Small intestine (tissue), 7 donors: ENCODE measurements at regions not wholly inside any gene's neighbourhood (a gene's known extent, or its start where the extent isn't known, plus 50 kb on each side); places are given as distances from the start of the nearest gene placed in this dataset.

Source experiments
- DNase-seq, 2 donors: peaks; one replicate each; pipeline versions ENCODE4 v3.0.0 to v3.0.0-alpha.2; 2013
- FAIRE-seq: peaks from 2 replicates; lab custom pipeline; 2012; peaks lifted over from hg19 to GRCh38; lab: Jason Lieb, UNC
- H3K27ac ChIP-seq, 3 donors: one replicate each; pipeline ENCODE4 v1.5.1; 2013; ENCODE audit warnings: low read length in 2 of 3, mild to moderate bottlenecking in 2 of 3, control low read depth in 1 of 3, inconsistent platforms in 1 of 3, low read depth in 1 of 3, moderate library complexity in 1 of 3
- H3K27me3 ChIP-seq, 3 donors: one replicate each; pipeline ENCODE4 v1.6.1; 2013; ENCODE audit warnings: low read length in 3 of 3, inconsistent platforms in 1 of 3; ENCODE audit not compliant: control insufficient read depth in 3 of 3, insufficient read depth in 3 of 3
- H3K36me3 ChIP-seq, 3 donors: one replicate each; pipeline ENCODE4 v1.6.1; 2013; ENCODE audit warnings: low read length in 3 of 3, inconsistent platforms in 1 of 3, low read depth in 1 of 3, mild to moderate bottlenecking in 1 of 3, moderate library complexity in 1 of 3; ENCODE audit not compliant: control insufficient read depth in 3 of 3, insufficient read depth in 2 of 3
- H3K4me1 ChIP-seq, 3 donors: one replicate each; pipeline ENCODE4 v1.6.1; 2013; ENCODE audit warnings: low read length in 2 of 3, inconsistent platforms in 1 of 3, low read depth in 1 of 3, mild to moderate bottlenecking in 1 of 3, moderate library complexity in 1 of 3; ENCODE audit not compliant: control insufficient read depth in 3 of 3, insufficient read depth in 2 of 3
- H3K4me3 ChIP-seq, 3 donors: one replicate each; pipeline ENCODE4 v1.5.1; 2013; ENCODE audit warnings: low read length in 3 of 3, control low read depth in 1 of 3, inconsistent platforms in 1 of 3, low read depth in 1 of 3, mild to moderate bottlenecking in 1 of 3, moderate library complexity in 1 of 3
- H3K9me3 ChIP-seq, 2 donors: one replicate each; pipeline ENCODE4 v1.6.1; 2013; ENCODE audit warnings: low read depth in 1 of 2, low read length in 1 of 2; ENCODE audit not compliant: control insufficient read depth in 2 of 2, insufficient read depth in 1 of 2
- WGBS, 3 donors: extraction: QIAGEN DNeasy Blood & Tissue Kit; methylation state at CpG; one replicate each; pipeline ENCODE4 v1.1.7; 2013; 5-methylcytosine and 5-hydroxymethylcytosine counted together
- donor health status: healthy with polysubstance abuse.
- donor health status: control.
- donor health status: control.
- donor health status: Bipolar disorder and iron deficiency.
- donor health status: healthy.

DNA sequence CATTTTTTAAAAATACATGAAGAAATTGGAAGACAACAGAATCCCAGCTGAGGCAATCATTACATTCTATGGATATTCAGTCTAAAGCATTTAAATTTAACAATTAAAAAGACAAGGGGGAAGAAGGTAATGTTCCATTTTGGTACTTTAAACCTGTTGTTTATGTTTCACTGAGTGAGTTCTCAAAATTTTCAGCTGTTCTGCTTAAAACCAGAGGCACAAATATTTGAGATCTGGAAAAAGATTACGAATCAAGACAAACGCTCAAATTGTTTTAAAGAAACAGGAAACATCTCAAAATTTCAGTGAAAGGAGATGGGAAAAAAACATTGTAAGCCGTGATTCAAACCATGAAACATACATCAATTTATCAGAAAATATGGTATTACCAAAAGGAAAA, 656.2 kb upstream of the CHAC2 start:
- DNase-seq = no peak
- WGBS, 3 donors = 62 to 81% (median 73%) methylated on average over 3 of the region's 3 CpGs

GRCh38 chr2:53111004-53111403, 656.6 kb upstream of the CHAC2 start:
- Histone ChIP-seq H3K4me1 (no peaks in the 10 kb centered on the region), H3K27me3 (no peaks in the 10 kb centered on the region), H3K27ac (no peak overlapping the region), H3K4me3 (no peak overlapping the region), H3K36me3 (no peaks in the 10 kb centered on the region), H3K9me3 (peaks cover 0 to 5% of the 10 kb centered on the region in 2 donors)
- FAIRE-seq (no peak), DNase-seq (no peak)
- WGBS, 3 donors = 72 to 80% (median 79%) methylated on average over 1 of the region's 1 CpG

More for the DNA sequence above, 656.2 kb upstream of the CHAC2 start:
- H3K27me3 ChIP-seq = no peaks in the 10 kb centered on the region
- peaks cover 0 to 5% of the 10 kb centered on the region in 2 donors for H3K9me3 ChIP-seq
- H3K36me3 ChIP-seq = no peaks in the 10 kb centered on the region
- no peak overlapping the region for H3K4me3 ChIP-seq
- no peak overlapping the region for H3K27ac ChIP-seq
- no peaks in the 10 kb centered on the region for H3K4me1 ChIP-seq
- FAIRE-seq = no peak

- H3K9me3 ChIP-seq = peaks cover 0 to 5% of the 10 kb centered on the region in 2 donors
- no peaks in the 10 kb centered on the region for H3K36me3 ChIP-seq
- WGBS, 3 donors = 58 to 69% (median 61%) methylated on average over 2 of the region's 2 CpGs
- H3K4me1 ChIP-seq = no peaks in the 10 kb centered on the region
- DNase-seq (no peak), FAIRE-seq (no peak)
- no peaks in the 10 kb centered on the region for H3K27me3 ChIP-seq
- no peak overlapping the region for H3K4me3 ChIP-seq
- H3K27ac ChIP-seq = no peak overlapping the region
These were observed 659.4 kb upstream of the CHAC2 start for GRCh38 chr2:53108246-53108645.

GRCh38 chr2:53104263-53104662, 663.3 kb upstream of the CHAC2 start:
- FAIRE-seq (no peak), DNase-seq (peak; percentile 5 to 16)
- no peak overlapping the region for H3K27ac ChIP-seq
- WGBS, 3 donors = 86 to 88% (median 86%) methylated on average over 4 of the region's 4 CpGs
- H3K4me1 ChIP-seq = no peaks in the 10 kb centered on the region
- no peaks in the 10 kb centered on the region for H3K27me3 ChIP-seq
- H3K36me3 ChIP-seq = no peaks in the 10 kb centered on the region
- no peaks in the 10 kb centered on the region for H3K9me3 ChIP-seq
- no peak overlapping the region for H3K4me3 ChIP-seq

GRCh38 chr2:53103679-53104078, 663.9 kb upstream of the CHAC2 start:
- Histone ChIP-seq H3K4me3 (no peak overlapping the region), H3K36me3 (no peaks in the 10 kb centered on the region), H3K4me1 (no peaks in the 10 kb centered on the region), H3K27ac (no peak overlapping the region), H3K27me3 (no peaks in the 10 kb centered on the region), H3K9me3 (no peaks in the 10 kb centered on the region)
- DNase-seq (no peak), FAIRE-seq (no peak)

- peak overlapping the region in 1 of 3 donors; percentile 57 for H3K27ac ChIP-seq
- H3K9me3 ChIP-seq = no peaks in the 10 kb centered on the region
- WGBS, 3 donors = 19 to 58% (median 39%) methylated on average over 4 of the region's 4 CpGs
- H3K36me3 ChIP-seq = no peaks in the 10 kb centered on the region
- peak; percentile 5 to 39 for DNase-seq
- H3K4me3 ChIP-seq = no peak overlapping the region
- peaks cover 0 to 8% (median 0%) of the 10 kb centered on the region in 3 donors for H3K4me1 ChIP-seq
- FAIRE-seq = no peak
- H3K27me3 ChIP-seq = no peaks in the 10 kb centered on the region
These were observed 668.9 kb upstream of the CHAC2 start for GRCh38 chr2:53098696-53099078.

DNA sequence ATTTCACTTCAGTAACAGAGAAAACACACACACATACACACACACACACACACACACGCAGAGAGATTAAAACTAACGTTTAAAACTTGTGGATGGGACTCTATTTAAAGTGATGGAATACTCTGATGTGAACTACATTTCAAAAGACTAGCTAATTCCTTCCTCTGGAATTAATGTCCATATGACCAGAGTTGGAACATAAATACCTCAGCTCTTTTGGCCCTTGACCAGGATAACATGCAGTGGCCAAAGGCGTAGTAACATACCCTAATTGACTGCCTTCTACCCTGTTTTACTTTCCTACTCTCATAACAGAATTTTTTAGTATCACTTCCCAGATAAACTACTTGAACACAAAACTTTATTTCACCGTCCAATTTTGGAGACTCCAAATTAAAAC, 671.3 kb upstream of the CHAC2 start:
- WGBS, 3 donors = 72 to 93% (median 82%) methylated on average over 4 of the region's 4 CpGs
- FAIRE-seq (peak; percentile 36), DNase-seq (no peak)
- Histone ChIP-seq H3K9me3 (no peaks in the 10 kb centered on the region), H3K36me3 (no peaks in the 10 kb centered on the region), H3K27ac (no peak overlapping the region), H3K4me1 (peaks cover 0 to 8% (median 0%) of the 10 kb centered on the region in 3 donors), H3K4me3 (no peak overlapping the region), H3K27me3 (no peaks in the 10 kb centered on the region)

- Histone ChIP-seq H3K9me3 (no peaks in the 10 kb centered on the region), H3K27me3 (no peaks in the 10 kb centered on the region), H3K4me3 (no peak overlapping the region), H3K36me3 (no peaks in the 10 kb centered on the region), H3K4me1 (peaks cover 0 to 8% (median 0%) of the 10 kb centered on the region in 3 donors), H3K27ac (no peak overlapping the region)
- WGBS, 3 donors = 64 to 82% (median 76%) methylated on average over 1 of the region's 1 CpG
- DNase-seq = no peak
- FAIRE-seq = no peak
These were observed 671.9 kb upstream of the CHAC2 start for GRCh38 chr2:53095664-53096063.

DNA sequence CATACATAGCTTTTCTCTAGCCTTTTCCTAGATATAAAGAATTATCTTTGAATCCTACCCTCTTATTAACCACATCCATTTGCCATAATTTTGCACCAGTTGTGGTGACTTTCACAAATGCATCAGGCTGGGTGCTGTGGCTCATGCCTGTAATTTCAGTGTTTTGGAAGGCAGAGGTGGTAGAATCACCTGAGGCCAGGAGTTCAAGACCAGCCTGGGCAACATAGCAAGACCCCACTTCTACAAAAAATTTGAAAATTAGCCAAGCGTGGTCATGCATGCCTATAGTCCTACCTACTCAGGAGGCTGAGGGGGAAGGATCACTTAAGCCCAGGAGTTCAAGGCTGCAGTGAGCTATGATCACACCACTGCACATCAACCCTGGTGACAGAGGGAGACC, 672.4 kb upstream of the CHAC2 start:
- Histone ChIP-seq H3K36me3 (no peaks in the 10 kb centered on the region), H3K4me1 (peaks cover 0 to 8% (median 0%) of the 10 kb centered on the region in 3 donors), H3K27me3 (no peaks in the 10 kb centered on the region), H3K27ac (no peak overlapping the region), H3K9me3 (no peaks in the 10 kb centered on the region), H3K4me3 (no peak overlapping the region)
- WGBS, 3 donors = 71 to 85% (median 71%) methylated on average over 1 of the region's 1 CpG
- FAIRE-seq (no peak), DNase-seq (no peak)
